CD4-positive, alpha-beta T cell treated with Interleukin-21 for 1 hour (primary cell): ENCODE measurements at regions not wholly inside any gene's neighbourhood (a gene's known extent, or its start where the extent isn't known, plus 50 kb on each side); places are given as distances from the start of the nearest gene placed in this dataset.

Experiments
- DNase-seq: peaks from one replicate; pipeline ENCODE4 v3.0.0-alpha.2; 2020

DNA sequence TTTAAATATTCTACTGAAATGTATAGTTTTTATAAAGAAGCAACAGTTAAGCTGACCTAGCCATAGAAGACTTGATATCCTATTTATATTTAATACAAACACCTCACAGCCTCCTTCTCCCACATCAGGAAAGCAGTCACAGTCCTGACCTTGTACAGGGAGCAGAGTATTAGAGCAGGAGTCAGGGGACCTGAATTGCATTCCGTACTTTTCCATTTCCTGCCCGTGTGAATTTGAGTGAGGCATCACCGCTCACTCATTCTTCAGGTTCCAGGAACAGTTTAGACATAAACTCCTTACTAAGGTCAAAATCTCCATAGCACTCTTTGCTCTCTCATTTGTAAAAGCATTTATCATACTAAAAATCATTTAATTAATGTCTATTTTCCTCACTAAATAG, 482.5 kb upstream of the FAT3 start:
- no peak for DNase-seq

DNA sequence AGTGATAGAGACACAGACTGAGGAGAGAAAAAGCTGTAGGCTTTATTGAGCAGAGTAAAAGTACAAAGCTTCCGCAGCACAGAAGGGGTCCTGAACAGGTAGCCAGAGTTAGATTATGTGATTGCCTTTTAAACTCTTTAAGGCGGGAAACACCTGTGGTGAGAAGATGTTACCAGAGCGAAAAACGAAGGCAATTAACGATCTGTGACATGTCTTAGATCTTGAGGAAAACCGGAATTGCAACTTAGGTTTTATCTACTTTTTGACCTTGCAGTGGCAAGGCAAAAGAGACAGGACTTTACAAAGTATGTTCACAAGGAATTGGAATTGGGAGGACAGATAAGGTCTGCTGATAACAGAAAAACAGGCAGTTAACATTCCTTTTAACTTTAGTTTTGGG, 493.6 kb upstream of the FAT3 start:
- no peak for DNase-seq

DNA sequence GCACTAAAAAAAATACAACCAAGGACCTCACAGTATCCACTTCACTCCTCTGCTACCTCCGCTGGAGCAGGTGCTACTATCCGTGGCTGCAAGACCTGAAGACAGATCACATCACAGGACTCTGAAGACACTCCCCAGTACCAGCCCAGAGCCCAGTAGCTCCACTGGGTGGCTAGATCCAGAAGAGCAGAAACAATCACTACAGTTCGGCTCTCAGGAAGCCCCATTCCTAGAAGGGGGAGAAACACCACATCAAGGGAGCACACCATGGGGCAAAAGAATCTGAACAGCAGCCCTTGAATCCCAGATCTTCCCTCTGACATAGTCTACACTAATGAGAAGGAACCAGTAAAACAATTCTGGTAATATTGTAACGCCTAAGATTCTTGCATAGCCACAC, 494.0 kb upstream of the FAT3 start:
- DNase-seq: no peak

- no peak for DNase-seq
Measured at GRCh38 chr11:91730057-91730456, 494.6 kb upstream of the FAT3 start.

- no peak for DNase-seq
Measured at GRCh38 chr11:91717169-91717568, 507.4 kb upstream of the FAT3 start.

DNA sequence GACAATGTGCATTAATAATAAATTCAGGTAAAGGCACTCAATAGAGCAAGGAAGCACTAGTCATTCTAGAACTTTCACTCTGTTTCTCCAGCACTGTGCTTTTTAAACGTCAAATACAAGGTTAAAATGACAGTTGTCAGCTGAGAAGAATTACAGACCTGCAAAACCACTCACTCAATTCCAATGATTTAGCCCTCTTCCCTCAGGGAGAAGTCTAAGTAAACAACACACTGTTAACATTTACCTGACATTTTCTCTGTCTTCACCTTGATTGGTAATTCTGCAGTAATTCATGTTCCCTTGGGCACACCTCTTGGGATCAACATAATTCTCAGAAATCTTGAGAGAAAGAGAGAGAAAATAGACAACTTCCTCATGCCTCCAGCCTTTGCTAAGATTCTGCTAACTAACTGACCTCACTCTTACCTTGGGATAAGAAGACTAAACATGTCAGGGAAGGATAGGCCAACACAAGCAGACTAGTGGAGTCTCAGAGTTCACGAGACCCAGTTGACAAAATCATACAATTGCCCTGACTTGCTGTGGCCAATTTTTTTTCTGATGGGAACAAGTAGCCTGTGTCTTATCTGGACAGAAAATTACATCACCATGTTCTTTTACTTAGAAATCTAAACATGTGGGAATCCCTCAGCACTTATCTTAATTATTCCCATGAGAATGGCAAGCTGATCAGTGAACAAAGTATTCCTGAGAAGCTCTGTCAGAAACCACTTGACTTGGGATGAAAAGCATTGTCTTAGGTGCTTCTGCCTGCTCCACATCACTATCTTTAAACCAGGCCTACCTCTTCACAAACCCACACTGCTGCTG, 516.8 kb upstream of the FAT3 start:
- DNase-seq: no peak

DNA sequence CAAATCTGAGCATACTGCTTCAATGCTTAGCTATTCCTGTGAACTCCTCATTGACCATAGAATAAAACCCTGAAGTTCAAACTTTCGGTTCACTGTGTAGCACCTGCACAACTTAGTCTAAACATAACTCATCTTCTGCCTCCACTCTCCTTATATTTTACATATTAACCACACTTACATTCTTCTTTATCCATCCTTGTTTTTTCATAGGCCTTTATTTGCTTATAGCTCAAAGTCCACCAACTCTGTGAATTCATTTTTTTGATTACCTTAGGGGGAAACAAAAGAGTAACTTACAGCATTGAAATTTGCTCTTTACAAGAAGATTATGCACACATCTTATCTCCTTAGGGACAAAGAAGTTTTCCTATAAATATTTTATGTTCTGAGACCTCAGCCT, 521.6 kb upstream of the FAT3 start:
- DNase-seq: no peak

GRCh38 chr11:91700854-91701253, 523.8 kb upstream of the FAT3 start:
- DNase-seq: no peak

GRCh38 chr11:91698845-91699244, 525.8 kb upstream of the FAT3 start:
- no peak for DNase-seq

- DNase-seq: no peak
Measured at GRCh38 chr11:91694331-91694730, 530.3 kb upstream of the FAT3 start.

DNA sequence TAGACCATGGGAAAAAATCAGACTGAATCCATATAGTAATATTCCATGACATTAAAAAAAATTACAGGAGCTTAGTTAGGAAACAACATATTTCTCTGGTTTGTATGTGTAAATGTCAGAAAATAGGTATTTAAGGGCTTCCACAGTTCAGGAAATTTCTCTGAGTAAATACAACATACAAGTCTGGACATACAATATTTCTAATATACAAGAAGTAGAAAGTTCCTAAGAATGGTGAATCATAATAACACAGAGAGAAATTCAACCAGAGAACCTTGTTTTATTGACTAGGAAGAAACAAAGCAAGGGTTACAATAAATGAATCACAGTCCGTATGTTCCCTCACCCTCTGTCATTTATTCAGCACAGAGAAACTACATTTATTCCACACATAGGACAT, 532.7 kb upstream of the FAT3 start:
- DNase-seq: no peak

DNA sequence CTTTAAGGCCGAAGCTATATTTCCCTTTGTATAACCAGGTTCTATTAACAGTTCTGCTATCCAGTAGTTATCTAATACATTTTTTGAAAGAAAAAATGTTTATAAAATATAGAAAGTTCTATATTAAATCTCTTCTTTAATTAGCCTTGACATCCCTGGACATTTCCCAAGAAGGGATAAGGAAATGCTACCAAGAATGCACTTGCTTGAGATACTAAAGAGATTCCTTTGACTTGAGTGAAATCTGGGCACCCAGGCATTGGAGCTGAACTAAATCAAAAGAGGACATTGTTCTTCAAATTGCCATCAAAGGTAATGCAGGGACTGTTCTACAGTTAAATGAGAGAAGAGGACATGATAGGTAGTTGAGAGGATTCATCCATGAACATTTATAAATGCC, 535.9 kb upstream of the FAT3 start:
- DNase-seq: no peak

GRCh38 chr11:91686700-91687099, 537.9 kb upstream of the FAT3 start:
- DNase-seq: no peak

DNA sequence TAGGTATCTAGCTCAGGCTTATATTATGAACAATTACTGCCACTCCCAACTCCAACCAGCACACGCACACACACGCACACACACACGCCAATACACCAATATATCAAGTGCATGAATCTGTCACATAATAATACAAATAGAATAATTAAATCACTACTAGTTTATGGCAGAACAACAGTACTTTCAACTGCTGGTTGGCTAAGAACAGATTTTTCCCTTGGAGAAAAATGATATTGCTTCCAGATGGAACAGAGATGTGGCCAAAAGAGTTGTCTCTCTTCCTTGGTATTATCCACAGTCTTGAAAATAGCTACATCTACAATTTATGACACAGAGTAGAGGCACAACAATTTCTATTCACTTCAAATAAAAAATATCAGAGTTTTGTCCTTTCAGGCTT, 538.3 kb upstream of the FAT3 start:
- DNase-seq: no peak

GRCh38 chr11:91673705-91674104, 550.9 kb upstream of the FAT3 start:
- no peak for DNase-seq

- DNase-seq: no peak
Measured at GRCh38 chr11:91664521-91664920, 560.1 kb upstream of the FAT3 start.

- DNase-seq: no peak
Measured at GRCh38 chr11:91660036-91660435, 564.6 kb upstream of the FAT3 start.

GRCh38 chr11:91654686-91655085, 569.9 kb upstream of the FAT3 start:
- DNase-seq: no peak

- DNase-seq: no peak
Measured at GRCh38 chr11:91653079-91653754, 571.4 kb upstream of the FAT3 start.

DNA sequence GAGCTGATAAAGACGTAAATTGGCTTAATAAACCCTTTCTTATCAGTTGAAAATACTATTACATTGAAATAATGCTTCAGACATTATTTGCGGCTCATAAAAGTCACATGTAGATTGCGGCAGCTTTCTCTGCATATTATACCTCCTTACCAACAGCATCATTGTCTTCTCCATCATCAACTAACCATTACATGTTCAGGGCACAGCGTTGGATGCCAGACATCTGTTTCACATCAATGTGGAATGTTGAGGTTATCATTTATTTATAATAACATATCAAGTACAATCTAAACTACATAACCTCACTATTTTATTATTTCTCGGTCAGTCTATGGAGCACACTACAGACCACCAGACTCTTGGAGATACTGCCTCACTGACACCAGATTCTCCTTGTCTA, 573.8 kb upstream of the FAT3 start:
- DNase-seq: no peak

- no peak for DNase-seq
Measured at GRCh38 chr11:91641153-91641552, 583.5 kb upstream of the FAT3 start.

DNA sequence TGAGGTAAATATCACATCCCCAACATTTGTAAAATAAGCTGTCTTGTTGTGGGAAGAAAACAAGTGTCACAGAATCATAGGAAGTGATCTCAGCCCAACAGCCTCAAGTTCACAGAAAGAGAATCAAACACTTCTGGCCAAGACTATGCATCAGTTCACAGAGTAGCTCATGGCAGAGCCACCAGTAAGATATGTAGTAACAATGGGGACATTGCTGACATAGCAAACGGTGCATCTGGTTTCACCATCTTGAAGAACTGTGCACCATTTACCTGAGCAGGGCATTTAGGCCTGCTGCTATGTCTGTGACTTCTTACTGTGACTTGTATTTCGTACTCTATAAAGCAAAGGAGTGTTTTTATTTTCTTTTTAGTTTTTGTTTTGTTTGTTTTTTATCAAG, 585.3 kb upstream of the FAT3 start:
- no peak for DNase-seq

- no peak for DNase-seq
Measured at GRCh38 chr11:91630916-91631673, 593.5 kb upstream of the FAT3 start.

DNA sequence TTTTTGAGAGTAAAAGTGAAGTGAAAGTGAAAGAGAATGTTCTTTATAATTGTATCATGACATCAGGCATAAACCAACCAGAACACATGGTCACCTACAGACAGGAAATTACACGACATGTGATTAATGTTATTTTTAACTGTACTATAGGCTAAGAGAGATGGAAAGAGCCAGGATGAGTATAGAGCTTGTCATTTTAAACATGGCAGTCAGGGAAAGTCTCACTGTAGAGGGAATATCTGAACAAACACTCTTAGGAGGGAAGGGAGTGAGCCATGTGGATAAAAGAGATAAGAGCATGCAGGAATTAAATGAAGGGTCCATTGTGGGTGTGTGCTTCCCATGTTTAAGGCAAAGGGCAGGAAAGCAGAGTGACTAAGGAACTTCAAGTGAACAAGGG, 599.1 kb upstream of the FAT3 start:
- no peak for DNase-seq
